ENCODE measurements at regions not wholly inside any gene's neighbourhood (a gene's known extent, or its start where the extent isn't known, plus 50 kb on each side); places are given as distances from the start of the nearest gene placed in this dataset.

DNA sequence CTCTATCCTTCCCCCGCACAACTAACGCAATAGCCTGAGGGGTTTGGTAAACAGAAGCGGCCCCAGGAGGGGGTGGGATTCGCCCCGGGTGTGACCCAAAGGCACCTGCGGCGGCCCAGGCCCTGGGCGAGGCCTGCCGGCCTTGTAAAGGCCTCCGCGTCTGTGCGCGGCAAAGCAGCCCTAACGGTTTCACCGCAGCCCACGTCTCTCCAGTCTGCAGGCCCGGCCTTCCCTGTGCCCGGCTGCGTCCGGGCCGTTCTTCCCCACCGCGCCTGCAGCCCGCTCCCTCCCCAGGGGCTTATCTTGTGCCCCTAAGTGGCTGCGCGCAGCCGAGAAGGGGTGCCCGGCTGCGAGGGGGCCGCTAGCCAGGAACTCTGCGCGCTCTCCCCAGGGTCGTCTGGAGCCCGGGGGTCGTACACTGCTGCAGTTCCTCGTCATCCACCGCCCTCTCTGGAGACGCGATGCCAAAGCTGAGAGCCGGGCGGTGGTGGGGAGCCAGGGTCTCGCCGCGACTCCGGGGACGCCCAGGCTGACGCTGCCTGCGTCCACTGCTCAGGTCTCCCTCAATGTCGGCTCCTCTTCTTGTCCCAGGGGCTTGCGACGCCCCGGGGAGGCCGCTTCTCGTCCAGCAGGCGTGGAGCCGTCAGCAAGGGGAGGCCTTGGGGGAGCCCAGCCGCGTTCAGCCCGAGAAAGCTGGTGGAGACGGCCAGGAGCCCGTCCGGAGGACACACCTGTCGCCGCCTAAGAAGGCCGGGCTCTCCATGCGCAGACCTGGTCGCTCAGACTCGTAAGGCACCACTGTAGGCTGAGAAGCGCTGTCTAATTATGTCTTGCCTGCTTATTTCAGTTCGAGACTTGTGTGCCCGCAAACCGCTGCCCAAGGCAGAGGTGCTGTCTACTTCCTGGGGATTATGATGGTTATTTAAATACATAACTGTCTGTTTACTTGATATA lies 132.3 kb downstream of the SPAG6 start:
- DNase-seq (ENCODE audit: low read depth in 1 of 2, low spot score in 1 of 2) (no peak), ATAC-seq (no peak), FAIRE-seq (no peak)
- CTCF ChIA-PET, result no interaction called here
- Histone ChIP-seq H3K4me2 (no peak overlapping the region), H3K4me3 (no peak overlapping the region), H3K4me1 (peaks cover 7% of the 10 kb centered on the region; the same call in 1 of the 3 replicates), H3K9me3 (no peaks in the 10 kb centered on the region), H3K27ac (no peak overlapping the region)
- TF ChIP-seq MYC (IDR thresholded peaks at IDR 0.05; ENCODE audit: borderline replicate concordance, low read length), result no peak
- TF ChIP-seq BHLHE40 (IDR thresholded peaks at IDR 0.05; ENCODE audit: low read depth, low read length), result no peak
- no peak for TF ChIP-seq NPAS2 (CRISPR knock-in tag; IDR thresholded peaks at IDR 0.05; ENCODE audit: borderline replicate concordance)
- TF ChIP-seq MAFK (IDR thresholded peaks at IDR 0.05; ENCODE audit: partially characterized antibody), result no peak
- TF ChIP-seq, protein P1, sequence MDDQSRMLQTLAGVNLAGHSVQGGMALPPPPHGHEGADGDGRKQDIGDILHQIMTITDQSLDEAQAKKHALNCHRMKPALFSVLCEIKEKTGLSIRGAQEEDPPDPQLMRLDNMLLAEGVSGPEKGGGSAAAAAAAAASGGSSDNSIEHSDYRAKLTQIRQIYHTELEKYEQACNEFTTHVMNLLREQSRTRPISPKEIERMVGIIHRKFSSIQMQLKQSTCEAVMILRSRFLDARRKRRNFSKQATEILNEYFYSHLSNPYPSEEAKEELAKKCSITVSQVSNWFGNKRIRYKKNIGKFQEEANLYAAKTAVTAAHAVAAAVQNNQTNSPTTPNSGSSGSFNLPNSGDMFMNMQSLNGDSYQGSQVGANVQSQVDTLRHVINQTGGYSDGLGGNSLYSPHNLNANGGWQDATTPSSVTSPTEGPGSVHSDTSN (IDR thresholded peaks at IDR 0.05), result no peak
- no peak for TF ChIP-seq HOXB13 (CRISPR knock-in tag; IDR thresholded peaks at IDR 0.05; ENCODE audit: low read depth)
- TF ChIP-seq HEYL (CRISPR knock-in tag; IDR thresholded peaks at IDR 0.05), result no peak
- TF ChIP-seq, protein P2, sequence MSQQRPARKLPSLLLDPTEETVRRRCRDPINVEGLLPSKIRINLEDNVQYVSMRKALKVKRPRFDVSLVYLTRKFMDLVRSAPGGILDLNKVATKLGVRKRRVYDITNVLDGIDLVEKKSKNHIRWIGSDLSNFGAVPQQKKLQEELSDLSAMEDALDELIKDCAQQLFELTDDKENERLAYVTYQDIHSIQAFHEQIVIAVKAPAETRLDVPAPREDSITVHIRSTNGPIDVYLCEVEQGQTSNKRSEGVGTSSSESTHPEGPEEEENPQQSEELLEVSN (IDR thresholded peaks at IDR 0.05; ENCODE audit: borderline replicate concordance, low read depth), result no peak
- TF ChIP-seq, protein P3, sequence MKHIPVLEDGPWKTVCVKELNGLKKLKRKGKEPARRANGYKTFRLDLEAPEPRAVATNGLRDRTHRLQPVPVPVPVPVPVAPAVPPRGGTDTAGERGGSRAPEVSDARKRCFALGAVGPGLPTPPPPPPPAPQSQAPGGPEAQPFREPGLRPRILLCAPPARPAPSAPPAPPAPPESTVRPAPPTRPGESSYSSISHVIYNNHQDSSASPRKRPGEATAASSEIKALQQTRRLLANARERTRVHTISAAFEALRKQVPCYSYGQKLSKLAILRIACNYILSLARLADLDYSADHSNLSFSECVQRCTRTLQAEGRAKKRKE (CRISPR knock-in tag; IDR thresholded peaks at IDR 0.05; ENCODE audit: low read depth), result no peak
- no peak for TF ChIP-seq HDAC2 (IDR thresholded peaks at IDR 0.05)
- TF ChIP-seq ZSCAN20 (CRISPR knock-in tag; IDR thresholded peaks at IDR 0.05), result no peak
- no peak for TF ChIP-seq JUNB (IDR thresholded peaks at IDR 0.05)
- no peak for TF ChIP-seq KDM1A (IDR thresholded peaks at IDR 0.05; ENCODE audit: low read depth)
- WGBS (ENCODE audit: missing lambda C conversion rate), result 91% methylated on average over 37 of the region's 72 CpGs
- POLR2A ChIA-PET, result no interaction called here

DNA sequence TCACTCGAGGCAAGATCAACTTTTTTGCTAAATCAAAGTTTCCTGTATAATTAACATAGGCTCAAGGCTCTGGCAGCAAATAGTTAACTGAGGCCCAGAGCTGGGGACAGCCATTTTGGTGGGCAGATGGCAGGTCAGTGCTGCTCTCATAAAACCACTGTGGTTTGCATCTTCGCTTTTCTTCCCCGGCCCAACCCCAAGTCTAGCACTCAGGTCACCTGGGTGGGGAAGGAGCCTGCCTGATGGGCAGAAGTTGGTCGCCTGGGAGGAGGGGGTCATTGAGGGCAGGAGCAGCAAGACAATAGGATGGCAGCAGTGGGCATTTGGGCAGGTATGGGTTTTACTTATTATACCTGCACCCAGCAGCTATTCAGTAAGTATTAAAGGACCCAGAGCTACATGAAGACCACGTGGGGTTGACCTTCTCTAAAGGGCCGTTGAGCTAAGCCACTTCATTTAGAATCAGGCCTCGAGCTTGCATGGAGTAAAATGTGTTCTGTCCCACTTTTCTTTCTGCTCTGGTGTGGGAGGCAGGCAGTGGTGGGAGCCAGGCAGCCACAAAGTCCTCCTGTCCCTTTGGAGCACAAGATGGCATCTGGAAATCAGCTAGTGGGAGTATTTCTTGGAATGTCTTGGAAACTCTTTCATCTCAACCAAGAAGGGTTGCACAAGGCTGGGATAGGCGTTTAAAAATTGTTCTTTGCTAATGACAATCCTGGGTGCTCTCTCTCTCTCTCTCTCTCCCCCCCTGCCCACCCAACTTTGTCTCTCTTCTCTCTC lies 133.4 kb downstream of the SPAG6 start:
- ChIA-PET CTCF (no interaction called here), POLR2A (no interaction called here)
- Histone ChIP-seq H3K4me1 (peaks cover 7% of the 10 kb centered on the region; the same call in 1 of the 3 replicates), H3K4me3 (no peak overlapping the region), H3K4me2 (no peak overlapping the region), H3K27ac (no peak overlapping the region), H3K9me3 (no peaks in the 10 kb centered on the region)
- DNase-seq (ENCODE audit: low read depth in 1 of 2, low spot score in 1 of 2), result no peak
- 55% methylated on average over 8 of the region's 8 CpGs for WGBS (ENCODE audit: missing lambda C conversion rate)
- no peak for ATAC-seq
- FAIRE-seq, result no peak
- TF ChIP-seq, protein P4, sequence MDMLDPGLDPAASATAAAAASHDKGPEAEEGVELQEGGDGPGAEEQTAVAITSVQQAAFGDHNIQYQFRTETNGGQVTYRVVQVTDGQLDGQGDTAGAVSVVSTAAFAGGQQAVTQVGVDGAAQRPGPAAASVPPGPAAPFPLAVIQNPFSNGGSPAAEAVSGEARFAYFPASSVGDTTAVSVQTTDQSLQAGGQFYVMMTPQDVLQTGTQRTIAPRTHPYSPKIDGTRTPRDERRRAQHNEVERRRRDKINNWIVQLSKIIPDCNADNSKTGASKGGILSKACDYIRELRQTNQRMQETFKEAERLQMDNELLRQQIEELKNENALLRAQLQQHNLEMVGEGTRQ (IDR thresholded peaks at IDR 0.05), result no peak
- TF ChIP-seq ZC3H11A (IDR thresholded peaks at IDR 0.05) (no peak), TP53 (CRISPR knock-in tag; IDR thresholded peaks at IDR 0.05) (no peak), NPAS2 (CRISPR knock-in tag; IDR thresholded peaks at IDR 0.05; ENCODE audit: borderline replicate concordance) (no peak), RNF2 (IDR thresholded peaks at IDR 0.05; ENCODE audit: borderline replicate concordance, low read depth) (no peak), MAZ (IDR thresholded peaks at IDR 0.05; ENCODE audit: borderline replicate concordance, low read depth, low read length) (no peak)
- TF ChIP-seq, protein P5, sequence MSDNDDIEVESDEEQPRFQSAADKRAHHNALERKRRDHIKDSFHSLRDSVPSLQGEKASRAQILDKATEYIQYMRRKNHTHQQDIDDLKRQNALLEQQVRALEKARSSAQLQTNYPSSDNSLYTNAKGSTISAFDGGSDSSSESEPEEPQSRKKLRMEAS (IDR thresholded peaks at IDR 0.05), result no peak
